GM19238 (cell line): ENCODE measurements at regions not wholly inside any gene's neighbourhood (a gene's known extent, or its start where the extent isn't known, plus 50 kb on each side); places are given as distances from the start of the nearest gene placed in this dataset.

Experiments used
- DNase-seq: peaks from one replicate; pipeline ENCODE4 v3.0.0; 2011; ENCODE audit warnings: low spot score; ENCODE audit not compliant: insufficient read length

DNA sequence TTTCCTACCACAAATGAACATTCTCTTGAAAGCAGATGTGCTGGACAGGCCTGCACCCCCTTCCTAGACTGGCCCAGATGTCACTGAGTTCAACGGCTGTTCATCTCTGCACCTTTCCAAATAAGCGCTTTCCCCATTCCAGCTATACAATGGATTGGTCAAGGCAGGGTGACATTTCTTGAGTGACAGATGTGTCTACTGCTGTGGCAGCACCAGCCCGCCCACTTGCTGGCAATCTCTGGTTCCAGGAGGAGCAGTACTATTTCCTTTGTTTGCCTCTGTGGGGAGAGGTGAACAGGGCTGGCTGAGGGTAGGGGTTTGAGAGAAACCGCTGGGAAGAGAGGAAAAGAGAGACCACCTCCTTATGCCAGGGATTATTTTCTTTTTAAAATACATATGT, 269.5 kb upstream of the POU3F3 start:
- DNase-seq, result no peak

DNA sequence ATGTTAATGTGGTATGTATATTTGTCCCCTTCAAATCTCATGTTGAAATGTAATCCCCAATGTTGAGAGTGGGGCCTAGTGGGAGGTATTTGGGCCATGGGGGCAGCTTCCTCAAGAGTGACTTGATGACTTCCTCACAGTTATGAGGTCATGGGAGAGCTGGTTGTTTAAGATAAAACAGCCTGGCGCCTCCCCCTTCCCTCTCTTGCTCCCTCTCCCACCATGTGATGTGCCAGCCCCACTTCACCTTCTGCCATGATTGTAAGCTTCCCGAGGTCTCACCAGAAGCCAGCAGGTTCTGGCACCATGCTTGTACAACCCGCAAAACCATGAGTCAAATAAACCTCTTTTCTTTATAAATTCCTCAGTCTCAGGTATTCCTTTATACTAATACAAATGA, 258.3 kb upstream of the POU3F3 start:
- no peak for DNase-seq

GRCh38 chr2:104597942-104598341, 256.0 kb upstream of the POU3F3 start:
- DNase-seq, result no peak

- no peak for DNase-seq
Observed at GRCh38 chr2:104598636-104599035, 255.3 kb upstream of the POU3F3 start.

- no peak for DNase-seq
Observed at GRCh38 chr2:104599787-104600510, 254.0 kb upstream of the POU3F3 start.

GRCh38 chr2:104606056-104606455, 247.9 kb upstream of the POU3F3 start:
- DNase-seq, result no peak

GRCh38 chr2:104616856-104617255, 237.1 kb upstream of the POU3F3 start:
- no peak for DNase-seq

DNA sequence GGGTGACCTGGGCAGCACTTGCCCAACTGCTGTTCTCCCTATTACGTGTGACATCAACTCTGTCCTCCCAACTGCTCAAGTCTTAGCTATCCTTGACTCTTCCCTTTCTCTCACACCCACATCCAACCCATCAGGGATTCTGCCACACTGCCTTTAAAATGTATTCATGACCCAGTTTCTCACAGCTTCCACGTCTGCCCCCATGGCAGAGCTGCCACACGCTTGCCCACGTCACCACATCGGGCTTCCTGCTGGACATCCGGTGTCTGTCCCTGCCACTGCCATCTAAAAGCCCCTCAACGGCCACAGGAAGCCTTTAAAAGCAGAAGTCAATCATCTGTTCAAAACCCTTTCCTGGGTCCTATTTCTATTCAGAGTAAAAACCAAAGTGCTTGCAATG, 233.1 kb upstream of the POU3F3 start:
- DNase-seq, result no peak

DNA sequence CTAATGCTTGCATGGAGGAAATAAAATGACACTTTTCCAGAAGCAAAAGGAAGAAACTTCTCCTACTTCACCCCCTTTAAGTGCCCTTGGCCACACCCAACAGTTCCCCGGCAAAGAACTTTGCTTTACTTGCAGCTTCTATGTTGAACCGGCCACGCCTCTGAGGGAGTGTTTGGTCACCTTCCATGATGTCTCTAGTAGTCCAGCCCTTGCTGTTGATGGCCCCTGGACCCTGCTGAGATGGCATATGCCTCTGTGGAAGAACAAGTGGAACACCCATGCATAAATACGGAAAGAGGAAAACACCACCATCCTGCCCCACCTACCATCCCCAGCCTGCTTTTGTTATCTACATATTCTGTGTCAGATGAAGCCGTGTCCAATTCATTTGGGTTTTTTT, 218.3 kb upstream of the POU3F3 start:
- no peak for DNase-seq

- no peak for DNase-seq
Observed at GRCh38 chr2:104638190-104638858, 215.6 kb upstream of the POU3F3 start.

- DNase-seq, result no peak
Observed at GRCh38 chr2:104638859-104639202, 215.1 kb upstream of the POU3F3 start.

- no peak for DNase-seq
Observed at GRCh38 chr2:104641786-104642185, 212.1 kb upstream of the POU3F3 start.

GRCh38 chr2:104648376-104648775, 205.5 kb upstream of the POU3F3 start:
- DNase-seq, result no peak

GRCh38 chr2:104649866-104650265, 204.0 kb upstream of the POU3F3 start:
- DNase-seq, result no peak

- no peak for DNase-seq
Observed at GRCh38 chr2:104650405-104650996, 203.4 kb upstream of the POU3F3 start.

DNA sequence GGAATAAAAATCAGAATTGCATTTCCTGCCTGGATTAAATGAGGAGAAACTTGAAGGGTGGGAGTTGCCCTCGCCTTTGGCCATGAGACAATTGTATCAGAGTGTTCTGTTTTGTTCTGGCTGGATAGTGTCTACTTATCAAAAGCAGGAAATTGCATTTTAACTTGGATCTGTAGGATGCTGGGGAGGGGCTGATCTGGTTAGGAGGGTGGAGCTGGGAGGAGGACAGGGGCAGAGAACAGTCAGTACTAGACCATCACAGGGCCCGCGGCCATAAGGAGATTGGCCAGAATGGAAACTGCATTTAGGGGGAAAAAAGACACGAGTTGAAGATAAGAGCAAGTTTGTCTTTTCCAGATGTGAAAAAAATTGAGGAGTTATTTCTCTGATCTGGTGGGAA, 199.1 kb upstream of the POU3F3 start:
- DNase-seq, result no peak

GRCh38 chr2:104656571-104657163, 197.2 kb upstream of the POU3F3 start:
- no peak for DNase-seq

- DNase-seq, result no peak
Observed at GRCh38 chr2:104658144-104658835, 195.6 kb upstream of the POU3F3 start.

- DNase-seq, result no peak
Observed at GRCh38 chr2:104658904-104659591, 194.9 kb upstream of the POU3F3 start.

DNA sequence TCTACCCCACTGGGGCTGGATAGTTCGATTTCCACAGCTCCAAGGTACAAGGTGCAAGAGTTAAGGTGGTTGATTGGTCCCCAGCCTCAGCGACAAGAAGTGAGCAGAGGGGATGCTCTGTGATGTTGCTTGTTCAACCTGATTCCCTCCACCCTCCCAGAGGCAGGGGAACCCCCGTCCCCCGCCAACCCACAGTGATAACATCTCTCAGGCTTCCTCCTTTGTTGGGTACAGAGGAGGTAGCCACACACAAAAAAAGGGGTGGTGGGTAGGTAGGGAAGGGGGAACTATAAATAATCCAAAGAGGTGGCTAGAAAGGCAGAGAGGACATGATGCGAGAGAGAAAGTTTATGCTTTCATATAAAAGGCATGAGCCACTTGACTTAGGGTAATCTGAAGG, 192.9 kb upstream of the POU3F3 start:
- no peak for DNase-seq

GRCh38 chr2:104664672-104665071, 189.2 kb upstream of the POU3F3 start:
- no peak for DNase-seq
